Muscle of back (tissue), 3 donors: ENCODE measurements at regions not wholly inside any gene's neighbourhood (a gene's known extent, or its start where the extent isn't known, plus 50 kb on each side); places are given as distances from the start of the nearest gene placed in this dataset.

Experiments
- DNase-seq, 3 donors: peaks; one replicate each; pipeline versions ENCODE4 v3.0.0 to v3.0.0-alpha.2; 2013

DNA sequence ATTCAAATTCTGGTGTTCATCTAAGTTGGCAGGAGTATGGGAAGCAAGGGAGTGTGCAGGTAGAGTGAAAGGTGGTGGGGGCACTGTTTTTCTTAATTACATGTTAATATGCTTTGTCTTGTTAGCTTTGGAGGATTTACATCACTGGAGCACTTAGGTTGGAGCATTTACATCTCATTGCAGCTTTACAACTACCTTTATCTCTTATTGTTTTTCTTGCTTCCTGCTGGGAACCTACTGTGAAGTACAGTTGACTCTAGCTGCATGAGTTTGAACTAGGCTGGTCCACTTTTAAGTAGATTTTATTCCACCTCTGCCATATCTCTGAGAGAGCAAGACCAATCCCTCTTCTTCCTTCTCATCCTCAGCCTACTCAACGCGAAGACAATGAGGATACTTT lies 554.8 kb upstream of the B3GALT2 start:
- no peak for DNase-seq

DNA sequence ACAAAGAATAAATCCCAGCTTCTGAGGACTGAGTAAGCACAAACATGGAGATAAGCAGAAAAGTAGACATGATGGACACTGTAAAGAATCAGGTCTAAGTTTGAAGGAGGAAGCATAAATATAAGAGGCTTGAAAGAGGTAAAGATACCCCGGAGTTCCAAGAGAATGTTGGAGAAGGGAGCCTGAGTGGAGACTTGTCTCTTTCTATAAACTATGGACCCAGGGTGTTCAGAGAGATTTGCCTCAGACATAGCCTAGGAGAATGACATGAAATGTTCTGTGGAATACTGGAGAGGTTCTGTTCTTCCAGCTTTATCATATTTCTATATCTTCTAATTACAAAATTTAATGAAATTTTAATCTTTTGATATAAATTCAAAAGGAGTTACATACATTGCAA lies 554.3 kb upstream of the B3GALT2 start:
- DNase-seq: no peak

DNA sequence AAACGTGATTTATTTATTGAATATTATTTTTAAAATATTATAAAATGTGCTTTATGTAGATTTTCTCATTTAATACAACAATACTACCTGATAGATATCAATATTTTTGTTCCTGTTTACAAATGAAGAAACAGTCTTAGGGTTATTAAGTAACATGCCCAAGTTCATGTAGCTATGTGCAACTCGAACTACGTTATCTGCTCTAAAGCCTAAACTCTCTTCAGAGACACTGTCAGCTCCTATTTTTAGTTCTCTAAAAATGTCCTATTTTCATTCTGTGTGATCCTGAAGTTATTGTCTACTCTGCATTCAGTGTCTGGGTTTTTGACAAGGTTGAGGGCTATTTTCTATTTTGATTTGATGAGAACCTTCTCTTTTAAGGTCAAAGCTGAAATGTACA lies 550.1 kb upstream of the B3GALT2 start:
- no peak for DNase-seq

DNA sequence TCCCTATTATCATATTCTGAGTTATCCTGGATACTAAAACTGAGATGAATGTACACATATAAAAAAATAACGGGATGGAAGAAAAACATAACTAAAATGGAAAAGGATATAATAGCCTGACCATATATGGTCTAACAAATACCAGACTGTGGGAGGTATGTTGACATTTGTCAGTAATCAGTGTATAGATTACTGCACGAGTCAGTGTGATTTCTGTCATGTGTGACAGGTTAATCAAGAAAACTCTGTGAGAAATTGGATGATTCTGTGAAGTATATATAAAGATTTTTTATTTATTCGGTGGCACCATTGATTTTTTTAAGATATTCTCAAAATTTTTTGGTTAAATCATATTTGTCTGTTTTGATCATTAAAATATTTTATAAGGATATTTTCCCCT lies 547.3 kb upstream of the B3GALT2 start:
- no peak for DNase-seq

DNA sequence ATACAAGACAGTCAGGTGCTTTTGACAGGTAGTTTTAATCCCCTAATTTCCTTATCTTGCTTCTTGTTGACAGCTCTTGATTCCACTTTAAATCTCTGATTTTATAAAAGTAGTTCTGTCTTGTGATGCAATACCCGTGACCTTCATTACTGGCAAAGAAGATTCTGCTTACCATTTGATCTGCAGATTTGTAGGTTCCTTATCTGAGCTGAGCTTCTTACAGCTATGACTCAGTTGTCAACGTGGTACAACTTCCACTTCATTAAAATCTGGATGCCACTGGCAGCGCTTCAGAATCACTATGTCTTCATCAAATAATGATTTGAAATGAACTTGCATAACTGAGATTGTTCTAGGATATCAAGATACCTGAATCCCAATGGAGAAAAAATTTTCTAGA lies 543.6 kb upstream of the B3GALT2 start:
- no peak for DNase-seq

DNA sequence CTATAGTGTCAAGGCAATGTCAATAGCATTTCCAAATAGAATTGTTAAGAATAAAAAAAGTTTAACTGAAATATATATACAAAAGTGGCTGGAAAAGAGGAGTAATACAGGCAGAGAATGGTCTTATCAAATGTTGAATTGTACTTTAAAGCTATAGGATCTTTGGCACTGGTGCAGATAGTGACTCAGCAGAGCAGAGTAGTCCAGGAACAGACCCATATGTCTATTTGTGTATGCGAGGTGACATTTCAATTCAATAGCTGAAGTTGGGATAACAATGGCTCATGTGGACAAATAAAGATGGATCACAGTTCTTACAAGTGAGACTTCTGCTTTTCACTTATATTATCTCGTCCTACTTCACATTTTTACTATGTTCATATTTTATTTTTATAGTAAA lies 543.0 kb upstream of the B3GALT2 start:
- DNase-seq: no peak

DNA sequence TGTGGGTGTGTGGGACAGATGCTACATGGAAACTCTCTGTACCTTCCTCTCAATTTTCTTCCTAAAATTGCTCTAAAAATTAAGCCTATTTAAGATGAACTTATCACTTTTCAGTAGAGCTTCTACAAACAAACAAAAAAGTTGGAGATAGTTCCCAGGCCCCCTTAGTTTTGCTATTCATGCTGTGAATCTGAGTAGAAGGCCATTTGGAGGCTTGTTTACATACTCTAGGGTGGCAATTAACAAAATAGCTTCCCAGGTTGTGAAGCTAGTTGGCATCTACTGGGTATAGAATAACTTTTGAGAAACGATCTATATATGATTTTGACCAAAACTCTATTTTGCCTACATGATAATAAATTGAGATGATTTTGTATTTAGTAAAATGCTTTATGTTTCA lies 541.4 kb upstream of the B3GALT2 start:
- DNase-seq: no peak

DNA sequence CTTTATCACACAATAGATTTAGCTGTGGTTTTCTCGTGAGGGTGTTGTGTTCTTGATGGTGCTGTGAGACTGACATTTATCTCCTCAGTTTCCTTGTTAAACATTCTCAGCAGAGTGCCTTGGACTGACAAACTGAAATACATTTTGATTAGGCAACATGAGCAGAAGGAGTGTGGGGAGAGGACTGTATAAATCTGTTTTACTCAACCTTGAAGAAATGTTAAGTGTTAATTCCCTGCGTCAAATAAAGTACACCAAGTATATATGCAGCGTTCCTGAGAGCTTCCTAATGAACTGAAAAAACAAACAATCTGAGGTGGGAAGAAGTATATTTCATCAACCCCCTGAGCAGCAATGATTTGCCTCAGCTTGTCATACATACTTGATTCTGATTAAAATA lies 540.3 kb upstream of the B3GALT2 start:
- no peak for DNase-seq

DNA sequence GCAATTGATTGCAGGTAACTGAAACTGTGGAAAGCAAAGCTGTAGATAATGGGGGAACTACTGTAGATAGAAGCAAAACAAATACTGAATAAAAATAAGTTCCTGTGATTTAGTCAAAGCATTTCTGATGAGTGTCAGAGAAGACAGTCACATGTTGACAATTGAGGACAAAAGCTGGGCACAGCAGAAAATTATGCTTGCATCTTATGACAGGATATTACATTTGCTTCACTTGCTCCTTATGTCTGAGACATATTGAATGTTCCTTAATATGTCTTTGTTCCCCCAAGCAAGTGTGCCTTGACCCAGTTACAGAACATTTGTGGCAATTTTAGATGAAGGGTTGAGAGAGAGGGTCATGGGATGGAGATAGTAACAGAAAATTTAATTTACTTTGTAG lies 526.0 kb upstream of the B3GALT2 start:
- no peak for DNase-seq

DNA sequence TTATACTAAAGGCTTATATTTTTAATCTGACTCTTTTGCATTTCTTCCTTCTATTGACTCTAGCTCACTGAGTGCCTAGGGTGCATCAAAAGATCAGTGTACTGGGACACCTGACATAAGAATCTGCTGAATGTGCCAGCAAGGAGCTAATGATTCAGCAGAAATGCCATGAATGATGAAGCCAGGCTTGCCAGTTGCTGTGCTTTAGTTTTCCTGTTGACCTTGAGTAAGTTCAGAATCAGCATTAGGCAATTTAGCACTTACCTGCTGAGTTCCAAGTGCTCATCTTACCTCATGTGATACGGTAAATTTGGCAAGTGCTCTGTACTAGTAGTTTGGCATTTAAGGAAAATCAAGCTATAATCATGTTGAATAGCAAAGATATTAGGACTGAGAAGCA lies 523.2 kb upstream of the B3GALT2 start:
- no peak for DNase-seq

DNA sequence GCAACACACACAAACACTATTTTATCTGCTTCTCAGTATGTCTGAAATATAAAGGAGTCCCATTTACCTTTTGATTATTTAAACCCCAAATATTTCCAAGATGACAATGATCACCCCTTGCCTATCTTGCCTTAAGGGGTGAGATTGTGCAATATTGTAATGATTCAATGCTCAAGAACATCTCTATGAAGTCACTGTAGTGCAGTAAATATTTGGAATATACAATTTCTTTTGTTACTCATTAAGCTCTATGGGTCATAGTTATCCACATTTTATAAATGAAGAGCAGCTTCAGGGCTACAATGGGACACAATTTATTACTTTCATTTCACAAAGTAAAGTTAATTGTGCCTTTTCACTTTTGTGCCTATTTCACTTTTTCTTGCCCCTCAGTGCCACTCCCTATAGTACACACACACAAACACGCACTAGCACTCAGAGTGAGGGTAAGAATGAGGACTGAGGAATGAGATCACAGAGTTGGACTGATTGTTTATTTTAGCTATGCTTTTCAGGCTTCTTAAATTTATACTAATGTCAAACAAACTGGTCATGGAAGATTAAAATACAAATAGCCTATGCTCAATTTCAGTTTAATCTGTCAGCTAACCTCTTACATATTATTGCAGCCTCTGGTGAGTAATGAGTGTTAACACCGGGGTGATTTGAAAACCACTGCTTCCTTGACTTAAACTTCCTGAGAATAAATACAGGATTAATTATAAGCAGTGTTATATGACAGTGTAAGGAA lies 521.0 kb upstream of the B3GALT2 start:
- no peak for DNase-seq

DNA sequence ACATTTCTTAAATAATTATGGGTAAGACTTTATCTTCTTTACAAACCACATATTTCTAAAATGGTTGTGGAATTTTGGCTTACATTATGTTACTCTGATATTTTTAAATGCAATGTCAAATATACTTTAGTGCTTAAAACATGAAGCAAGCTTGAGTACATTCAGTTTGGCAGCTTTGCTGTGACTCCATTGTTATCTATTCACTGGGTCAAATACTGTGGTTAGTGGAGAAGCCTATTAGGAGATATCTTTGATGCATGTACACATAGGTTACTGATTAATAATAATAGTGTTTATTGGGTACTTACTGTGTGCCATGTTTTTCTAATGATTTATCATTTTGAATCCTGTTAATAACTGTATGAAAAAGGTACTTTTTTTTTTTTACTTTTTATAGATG lies 520.4 kb upstream of the B3GALT2 start:
- DNase-seq: no peak

DNA sequence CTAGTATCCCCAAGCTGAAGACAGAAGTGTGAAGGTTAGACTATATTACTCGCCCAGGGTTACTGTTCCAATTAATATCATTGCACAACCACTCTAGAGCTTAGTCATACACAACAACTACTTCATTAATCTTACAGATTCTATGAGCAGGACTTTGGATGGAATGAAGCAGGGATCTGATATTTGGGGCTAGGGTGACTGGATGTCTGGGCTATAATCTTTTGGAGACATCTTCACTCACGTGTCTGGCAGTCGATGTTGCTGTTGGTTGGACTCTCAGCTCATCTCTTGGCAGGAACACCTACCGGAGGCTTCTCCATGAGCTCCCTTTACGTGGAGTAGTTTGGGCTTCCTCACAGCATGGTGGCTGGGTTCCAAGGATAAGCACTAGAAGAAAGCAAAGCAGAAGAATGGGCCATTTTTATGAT lies 519.2 kb upstream of the B3GALT2 start:
- no peak for DNase-seq

DNA sequence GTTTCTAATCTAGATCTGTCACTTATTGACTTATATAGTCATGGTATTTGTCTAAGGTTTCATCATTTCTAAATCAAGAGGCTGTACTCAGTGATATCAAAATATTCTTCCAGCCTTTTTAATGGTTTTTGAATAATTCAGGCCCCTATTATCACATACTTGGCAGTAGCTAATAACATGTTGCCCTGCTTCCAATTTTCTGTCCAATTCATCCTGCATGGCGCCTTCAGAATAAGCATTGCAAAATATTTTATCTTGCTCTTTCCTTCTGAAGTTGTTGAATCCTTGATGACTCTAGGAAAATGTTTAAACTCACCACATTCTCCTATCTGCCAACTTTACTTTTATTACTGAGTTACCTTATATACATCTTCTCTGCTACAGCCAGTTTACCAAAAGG lies 517.2 kb upstream of the B3GALT2 start:
- DNase-seq: no peak

DNA sequence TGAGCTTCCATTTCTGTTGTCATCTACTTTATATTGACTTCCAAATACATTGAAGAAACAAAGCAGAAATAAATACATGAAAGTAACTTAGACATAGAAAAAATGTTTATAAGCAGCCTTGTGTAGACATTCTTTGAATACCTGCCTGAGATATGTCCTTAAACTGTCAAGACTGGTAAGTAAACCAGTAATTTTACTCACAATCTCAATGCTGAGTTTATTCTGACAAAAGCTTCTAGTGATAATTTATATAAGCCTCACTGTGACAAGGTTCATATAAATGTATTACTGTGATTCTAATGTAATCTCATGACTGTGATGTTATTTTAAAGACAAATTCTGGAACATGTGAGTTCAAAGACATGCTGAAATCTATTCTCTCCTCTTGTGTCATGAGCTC lies 516.7 kb upstream of the B3GALT2 start:
- DNase-seq: no peak

DNA sequence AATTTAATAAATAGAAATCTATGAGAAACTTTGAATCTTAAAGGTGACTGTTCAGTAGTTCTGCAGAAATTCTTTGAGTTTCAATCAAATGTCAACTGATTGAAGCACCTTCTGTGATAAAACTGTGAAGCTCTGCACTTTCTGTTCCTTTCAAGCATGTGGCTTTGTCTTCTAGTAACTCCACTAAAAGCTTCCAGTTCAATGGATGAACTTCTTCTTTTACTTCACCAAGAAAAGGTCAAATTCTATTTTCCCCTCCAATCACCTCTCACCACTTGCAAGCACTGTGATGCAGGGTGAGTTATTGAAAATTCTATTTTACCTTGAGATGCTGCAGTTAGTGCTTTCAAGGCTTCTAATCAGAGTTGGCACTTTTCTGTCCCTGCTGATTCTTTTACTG lies 515.3 kb upstream of the B3GALT2 start:
- DNase-seq: no peak

DNA sequence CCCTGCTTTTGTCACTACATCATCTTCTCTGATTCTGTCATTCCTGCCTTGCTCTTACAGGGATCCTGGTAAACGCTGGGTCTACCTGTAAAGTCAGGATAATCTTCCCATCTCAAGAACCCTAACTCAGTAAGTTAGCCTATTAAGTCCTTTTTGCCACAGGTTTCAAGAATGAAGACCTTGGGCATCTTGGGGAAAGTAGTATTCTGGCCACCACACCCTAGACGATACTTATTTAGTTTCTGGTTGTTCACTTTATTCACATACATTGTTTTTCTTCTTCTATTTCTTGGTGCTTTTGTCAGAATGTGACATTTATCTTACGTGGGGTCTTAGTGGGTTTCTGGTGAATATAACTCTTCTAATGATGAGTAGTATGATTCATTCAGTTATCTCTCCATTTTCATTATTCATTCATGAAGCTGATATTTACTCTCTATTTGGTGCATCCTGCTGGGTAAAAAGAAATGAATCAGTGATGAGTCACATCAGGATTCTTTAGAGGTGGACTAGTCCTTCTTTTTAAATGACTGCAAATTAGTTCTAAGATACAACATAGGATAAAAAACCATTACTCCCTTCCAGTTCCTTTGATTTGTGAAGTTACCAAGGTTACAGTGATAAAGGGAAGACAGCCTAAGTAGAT lies 514.4 kb upstream of the B3GALT2 start:
- DNase-seq: peak in 1 of 3 donors; percentile 57

DNA sequence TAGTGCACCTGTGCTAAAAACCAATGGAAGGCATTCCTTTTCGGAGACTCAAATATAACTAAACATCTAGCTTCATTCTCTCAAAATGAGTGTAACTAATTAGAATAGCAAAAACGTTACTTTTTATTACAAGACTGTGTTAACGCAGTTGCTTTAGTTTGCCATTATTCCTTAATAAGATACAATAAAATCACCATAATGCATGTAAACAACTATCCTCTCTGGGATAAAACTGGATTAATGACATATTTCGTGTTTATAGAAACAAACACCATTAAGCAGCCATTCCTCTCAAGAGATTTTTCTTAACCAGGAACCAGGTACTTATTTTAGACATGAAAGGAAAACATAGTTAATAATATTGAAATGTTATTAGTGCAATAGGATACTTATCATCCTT lies 512.8 kb upstream of the B3GALT2 start:
- no peak for DNase-seq

DNA sequence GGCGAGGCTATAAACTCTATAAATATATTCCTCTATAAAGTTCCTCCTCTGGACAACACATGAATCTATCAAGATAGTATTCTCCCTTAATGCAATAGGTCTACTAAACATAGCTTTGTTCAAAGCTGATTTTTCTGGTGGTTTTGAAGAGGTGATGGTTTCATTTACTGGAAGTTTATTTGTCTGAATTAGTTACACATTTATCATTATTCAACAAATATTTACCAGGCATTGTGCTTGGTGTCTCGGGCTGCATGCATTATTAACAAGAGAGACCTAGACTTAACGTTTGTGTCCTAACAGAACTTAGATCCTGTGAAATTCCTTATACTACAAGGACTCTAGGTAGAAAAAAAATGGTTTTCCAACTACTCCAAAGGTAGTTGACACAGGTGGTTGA lies 511.4 kb upstream of the B3GALT2 start:
- DNase-seq: no peak

DNA sequence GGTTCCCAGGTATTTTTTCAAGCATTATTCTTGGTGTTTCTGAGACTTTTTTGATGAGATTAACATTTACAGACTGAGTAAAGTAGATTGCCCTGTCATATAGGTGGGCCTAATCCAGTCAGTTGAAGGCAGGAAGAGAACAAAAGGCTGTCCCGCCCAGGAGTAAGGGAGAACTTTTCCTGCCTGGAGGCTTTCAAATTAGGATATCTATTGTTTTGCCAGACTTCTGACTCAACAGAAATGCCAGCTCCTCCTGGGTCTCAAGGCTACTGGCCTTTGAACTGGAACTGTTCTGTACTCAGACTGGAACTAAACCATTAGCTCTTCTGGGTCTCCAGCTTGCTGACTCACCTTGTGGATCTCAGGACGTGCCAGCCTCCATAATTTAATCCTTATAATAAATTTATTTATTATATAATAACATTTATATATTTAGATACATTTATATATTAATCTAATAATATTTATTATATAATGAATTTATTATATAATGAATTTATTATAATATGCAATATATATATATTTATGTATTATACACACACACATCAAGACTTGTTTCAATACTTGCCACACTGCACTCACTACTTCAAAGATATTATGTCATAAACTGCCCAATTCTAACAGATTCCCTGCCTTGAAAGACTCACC lies 510.8 kb upstream of the B3GALT2 start:
- no peak for DNase-seq

DNA sequence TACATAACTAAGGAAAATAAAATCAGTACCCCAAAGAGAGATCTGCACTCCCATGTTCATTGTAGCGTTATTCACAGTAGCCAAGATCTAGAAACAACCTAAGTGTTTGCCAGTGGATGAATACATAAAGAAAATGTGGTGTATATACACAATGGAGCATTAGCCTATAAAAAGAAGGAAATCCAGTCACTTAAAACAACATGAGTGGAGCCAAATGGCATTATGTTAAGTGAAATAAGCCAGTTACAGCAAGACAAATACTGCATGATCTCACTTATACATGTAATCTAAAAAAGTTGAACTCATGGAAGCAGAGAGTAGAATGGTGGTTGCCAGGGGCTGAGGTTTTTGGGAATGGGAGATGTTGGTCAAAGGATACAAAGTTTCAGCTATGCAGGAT lies 508.3 kb upstream of the B3GALT2 start:
- DNase-seq: no peak

DNA sequence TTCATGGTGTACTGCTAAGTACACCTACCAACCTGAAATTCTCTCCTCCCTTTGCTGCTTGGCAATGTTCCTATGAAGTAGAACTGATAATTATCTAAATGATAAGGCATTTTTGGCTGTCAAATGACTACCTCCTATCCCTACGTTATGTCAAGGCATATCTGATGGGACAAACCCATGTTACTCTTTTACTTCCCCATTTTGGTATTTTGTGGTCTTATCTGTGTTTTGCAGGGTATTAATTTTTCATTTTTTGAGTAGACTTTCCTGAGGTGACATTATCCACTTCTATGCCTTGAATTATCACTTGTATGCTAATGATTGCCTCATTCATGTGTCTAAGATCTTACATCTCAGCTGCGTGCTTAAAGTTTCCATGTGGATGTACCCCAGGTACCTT lies 499.6 kb upstream of the B3GALT2 start:
- no peak for DNase-seq

DNA sequence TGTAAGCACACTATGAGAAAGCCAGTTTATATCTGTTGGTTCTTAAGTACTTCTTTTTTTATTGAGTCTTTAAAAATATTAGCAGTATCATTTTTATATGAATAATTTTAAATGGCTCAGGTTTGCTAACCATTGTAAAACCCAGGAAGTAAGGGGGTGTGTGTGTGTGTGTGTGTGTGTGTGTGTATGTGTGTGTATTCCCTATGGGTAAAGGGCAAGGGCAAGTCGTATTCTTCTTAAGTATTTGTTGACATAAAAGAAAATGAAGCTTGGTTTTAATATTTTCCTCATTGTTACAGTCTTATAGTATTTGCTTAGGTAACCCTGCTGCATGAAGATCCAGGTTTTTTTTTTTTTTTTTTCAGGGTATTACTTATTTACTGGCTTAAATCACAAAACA lies 495.0 kb upstream of the B3GALT2 start:
- DNase-seq: no peak

DNA sequence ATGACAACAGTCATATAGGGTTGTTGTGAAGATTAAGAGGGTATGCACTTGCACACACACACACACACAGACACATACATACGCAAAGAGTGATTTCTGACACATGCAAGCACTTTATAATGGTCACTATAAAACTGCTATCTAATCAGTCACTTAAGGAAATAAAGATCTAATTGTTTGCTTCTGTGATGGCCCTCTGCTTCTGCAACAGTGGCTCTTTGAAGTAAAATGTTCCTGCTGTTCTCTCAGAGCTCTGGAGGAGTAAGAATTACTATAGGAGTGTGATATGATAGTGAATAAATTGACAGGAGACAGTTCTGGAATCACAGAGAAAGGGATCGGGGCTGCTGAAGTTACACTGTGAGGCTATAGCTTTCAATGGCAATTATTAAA lies 494.5 kb upstream of the B3GALT2 start:
- no peak for DNase-seq
